WTC11 (cell line): ENCODE measurements at regions not wholly inside any gene's neighbourhood (a gene's known extent, or its start where the extent isn't known, plus 50 kb on each side); places are given as distances from the start of the nearest gene placed in this dataset.
A peak's percentile ranks its signal among the peaks of the same experiment; 100 is the strongest.

Experiments used
- ATAC-seq: fragments of 200-7000 bp; cut with Tn5 transposase; 2 replicates; pipeline ENCODE4 v1.10.0; 2021; ENCODE audit warnings: mild to moderate bottlenecking, moderate library complexity
- CTCF ChIA-PET: fragments of 300-600 bp; sonication (Branson Sonifier 250); formaldehyde crosslinking; loops from one replicate; lab custom pipeline; 2021; ENCODE audit warnings: antibody characterized with exemption; lab: Charles Lee
- POLR2A ChIA-PET: fragments of 350-600 bp; sonication (Branson Sonifier 250); formaldehyde crosslinking; loops from one replicate; lab custom pipeline; 2021; ENCODE audit warnings: antibody characterized with exemption; lab: Charles Lee
- DNase-seq: peaks from one replicate; pipeline ENCODE4 v3.0.0; 2021; ENCODE audit warnings: low spot score
- H3K27ac Mint-ChIP-seq: 2 replicates; pipeline ENCODE4 v1.8.0; 2021; ENCODE audit warnings: mixed read lengths
- H3K27me3 Mint-ChIP-seq: 2 replicates; pipeline ENCODE4 v1.8.0; 2021; ENCODE audit warnings: low read depth, mild to moderate bottlenecking, moderate library complexity, mixed read lengths
- H3K36me3 Mint-ChIP-seq: 2 replicates; pipeline ENCODE4 v1.8.0; 2021; ENCODE audit warnings: mixed read lengths
- H3K4me1 Mint-ChIP-seq: 2 replicates; pipeline ENCODE4 v1.8.0; 2022; ENCODE audit warnings: mixed read lengths
- H3K4me3 Mint-ChIP-seq: 2 replicates; pipeline ENCODE4 v1.8.0; 2021; ENCODE audit warnings: mild to moderate bottlenecking, moderate library complexity, mixed read lengths
- H3K9me3 Mint-ChIP-seq: 2 replicates; pipeline ENCODE4 v1.8.0; 2021; ENCODE audit warnings: mixed read lengths
- AR ChIP-seq: fragments of 250-450 bp; sonication (Bioruptor Pico); IDR thresholded peaks from 2 replicates; pipeline ENCODE4 v1.9.0; 2021; ENCODE audit warnings: mild to moderate bottlenecking
- CDX4 ChIP-seq: fragments of 250-450 bp; sonication (Bioruptor Pico); IDR thresholded peaks from 2 replicates; pipeline ENCODE4 v1.9.0; 2021; ENCODE audit warnings: moderate library complexity, mild to moderate bottlenecking, inconsistent platforms, borderline replicate concordance
- CREB1 ChIP-seq: sonication (generic); formaldehyde crosslinking; IDR thresholded peaks from 2 replicates; pipeline ENCODE4 v1.8.0; 2023; ENCODE audit warnings: mild to moderate bottlenecking, missing genetic modification reagents
- E2F4 ChIP-seq: sonication (generic); formaldehyde crosslinking; IDR thresholded peaks from 2 replicates; pipeline ENCODE4 v1.8.1; 2022; ENCODE audit warnings: low read depth, mild to moderate bottlenecking, moderate library complexity, missing genetic modification reagents, borderline replicate concordance
- E2F5 ChIP-seq: sonication (generic); formaldehyde crosslinking; IDR thresholded peaks from 2 replicates; pipeline ENCODE4 v1.8.1; 2022; ENCODE audit warnings: mild to moderate bottlenecking, moderate library complexity, missing genetic modification reagents
- ESRRA ChIP-seq: sonication (generic); formaldehyde crosslinking; IDR thresholded peaks from 2 replicates; pipeline ENCODE4 v1.8.1; 2022; ENCODE audit warnings: mild to moderate bottlenecking, missing genetic modification reagents, borderline replicate concordance
- GABPB1 ChIP-seq: sonication (generic); formaldehyde crosslinking; IDR thresholded peaks from 2 replicates; pipeline ENCODE4 v1.8.1; 2023; ENCODE audit warnings: mild to moderate bottlenecking, missing genetic modification reagents
- NFE2L1 ChIP-seq: sonication (generic); formaldehyde crosslinking; IDR thresholded peaks from 2 replicates; pipeline ENCODE4 v1.8.1; 2023; ENCODE audit warnings: missing genetic modification reagents
- NR2C2 ChIP-seq: sonication (generic); formaldehyde crosslinking; IDR thresholded peaks from 2 replicates; pipeline ENCODE4 v1.8.0; 2022; ENCODE audit warnings: mild to moderate bottlenecking, missing genetic modification reagents
- OVOL2 ChIP-seq: fragments of 250-450 bp; sonication (Bioruptor Pico); IDR thresholded peaks from 2 replicates; pipeline ENCODE4 v1.9.0; 2021; ENCODE audit warnings: mild to moderate bottlenecking, borderline replicate concordance
- RORB ChIP-seq: fragments of 250-450 bp; sonication (Bioruptor Pico); IDR thresholded peaks from 2 replicates; pipeline ENCODE4 v1.9.0; 2021; ENCODE audit warnings: mild to moderate bottlenecking
- SMAD3 ChIP-seq: sonication (generic); formaldehyde crosslinking; IDR thresholded peaks from 2 replicates; pipeline ENCODE4 v1.8.0; 2022; ENCODE audit warnings: missing genetic modification reagents, mild to moderate bottlenecking, borderline replicate concordance
- SOX15 ChIP-seq: fragments of 250-450 bp; sonication (Bioruptor Pico); IDR thresholded peaks from 2 replicates; pipeline ENCODE4 v1.9.0; 2021; ENCODE audit warnings: mild to moderate bottlenecking
- USF1 ChIP-seq: sonication (generic); formaldehyde crosslinking; IDR thresholded peaks from 2 replicates; pipeline ENCODE4 v1.8.0; 2022; ENCODE audit warnings: mild to moderate bottlenecking, missing genetic modification reagents
- ZNF263 ChIP-seq: sonication (generic); formaldehyde crosslinking; IDR thresholded peaks from 2 replicates; pipeline ENCODE4 v1.8.1; 2022; ENCODE audit warnings: low read depth, mild to moderate bottlenecking, moderate library complexity, missing genetic modification reagents
- ZNF396 ChIP-seq: fragments of 250-450 bp; sonication (Bioruptor Pico); IDR thresholded peaks from 2 replicates; pipeline ENCODE4 v1.8.0; 2021; ENCODE audit warnings: mild to moderate bottlenecking, moderate library complexity, borderline replicate concordance
- ZNF512 ChIP-seq: sonication (generic); formaldehyde crosslinking; IDR thresholded peaks from 2 replicates; pipeline ENCODE4 v1.8.1; 2022; ENCODE audit warnings: missing genetic modification reagents, borderline replicate concordance

- no peak for TF ChIP-seq NFE2L1 (CRISPR knock-in tag)
- TF ChIP-seq USF1 (CRISPR knock-in tag) = no peak
- no peak for TF ChIP-seq ZNF512
- no peak for TF ChIP-seq NR2C2 (CRISPR knock-in tag)
- H3K27me3 Mint-ChIP-seq = no peaks in the 10 kb centered on the region
- no peak for DNase-seq
- no peaks in the 10 kb centered on the region for H3K36me3 Mint-ChIP-seq
- no peak overlapping the region for H3K4me3 Mint-ChIP-seq
- H3K4me1 Mint-ChIP-seq = no peaks in the 10 kb centered on the region
- no peak for ATAC-seq
- no peaks in the 10 kb centered on the region for H3K9me3 Mint-ChIP-seq
- POLR2A ChIA-PET = no interaction called here
- H3K27ac Mint-ChIP-seq = no peak overlapping the region
- CTCF ChIA-PET = no interaction called here
These were observed 304.1 kb upstream of the ADGRL4 start for GRCh38 chr1:79310609-79311008.

- ChIA-PET CTCF (no interaction called here), POLR2A (no interaction called here)
- DNase-seq (no peak), ATAC-seq (no peak)
- Mint-ChIP-seq H3K36me3 (no peaks in the 10 kb centered on the region), H3K9me3 (no peaks in the 10 kb centered on the region), H3K27me3 (no peaks in the 10 kb centered on the region), H3K27ac (no peak overlapping the region), H3K4me3 (no peak overlapping the region), H3K4me1 (peaks cover 22% of the 10 kb centered on the region)
- TF ChIP-seq E2F4 (CRISPR knock-in tag) (no peak), CDX4 (CRISPR knock-in tag) (no peak), ZNF263 (CRISPR knock-in tag) (no peak), OVOL2 (CRISPR knock-in tag) (no peak), ESRRA (CRISPR knock-in tag) (no peak), CREB1 (no peak), ZNF396 (no peak), SMAD3 (no peak), E2F5 (no peak)
These were observed 297.6 kb upstream of the ADGRL4 start for GRCh38 chr1:79304131-79304530.

GRCh38 chr1:79303040-79303439 lies 296.5 kb upstream of the ADGRL4 start:
- Mint-ChIP-seq H3K27ac (peak overlapping the region; percentile 72; the same call in 1 of the 2 replicates), H3K27me3 (no peaks in the 10 kb centered on the region), H3K36me3 (no peaks in the 10 kb centered on the region), H3K4me3 (no peak overlapping the region), H3K4me1 (peaks cover 22% of the 10 kb centered on the region), H3K9me3 (no peaks in the 10 kb centered on the region)
- ChIA-PET POLR2A (no interaction called here), CTCF (no interaction called here)
- ATAC-seq (no peak), DNase-seq (no peak)
- TF ChIP-seq ZNF263 (CRISPR knock-in tag) (no peak), RORB (no peak), SOX15 (CRISPR knock-in tag) (no peak), AR (no peak), GABPB1 (CRISPR knock-in tag) (no peak)
